NCI-H1105 (cell line): ENCODE measurements at regions not wholly inside any gene's neighbourhood (a gene's known extent, or its start where the extent isn't known, plus 50 kb on each side); places are given as distances from the start of the nearest gene placed in this dataset.
A peak's percentile ranks its signal among the peaks of the same experiment; 100 is the strongest.
"Not testable (repeated sequence)": the region's sequence is repeated elsewhere in the genome, so short reads cannot be mapped to it uniquely, and the experiment has no call there.

Experiments used
- DNase-seq: peaks from one replicate; lab custom pipeline; 2025; lab: John Stamatoyannopoulos, UW

GRCh38 chr13:76620036-76620435, 266.2 kb downstream of the KCTD12 start:
- DNase-seq, result no peak

DNA sequence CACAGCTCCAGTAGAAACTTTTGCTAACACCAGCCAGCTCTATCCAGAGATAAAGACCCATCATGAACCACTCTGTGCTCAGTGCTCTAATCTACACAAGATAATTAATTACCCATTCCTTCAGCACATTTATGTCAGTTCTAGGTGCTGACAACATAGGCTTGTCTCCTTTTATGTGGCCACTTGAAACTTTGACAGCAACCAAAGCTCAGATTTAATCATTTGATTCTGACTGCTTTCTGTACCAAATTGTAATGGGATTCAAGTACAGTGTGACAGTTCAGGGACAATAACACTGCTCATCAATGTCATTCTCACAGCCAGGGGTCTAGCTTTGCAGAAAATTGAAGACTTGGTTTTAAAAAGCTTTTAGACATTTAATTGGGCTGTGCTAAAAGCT, 266.6 kb downstream of the KCTD12 start:
- DNase-seq, result no peak

DNA sequence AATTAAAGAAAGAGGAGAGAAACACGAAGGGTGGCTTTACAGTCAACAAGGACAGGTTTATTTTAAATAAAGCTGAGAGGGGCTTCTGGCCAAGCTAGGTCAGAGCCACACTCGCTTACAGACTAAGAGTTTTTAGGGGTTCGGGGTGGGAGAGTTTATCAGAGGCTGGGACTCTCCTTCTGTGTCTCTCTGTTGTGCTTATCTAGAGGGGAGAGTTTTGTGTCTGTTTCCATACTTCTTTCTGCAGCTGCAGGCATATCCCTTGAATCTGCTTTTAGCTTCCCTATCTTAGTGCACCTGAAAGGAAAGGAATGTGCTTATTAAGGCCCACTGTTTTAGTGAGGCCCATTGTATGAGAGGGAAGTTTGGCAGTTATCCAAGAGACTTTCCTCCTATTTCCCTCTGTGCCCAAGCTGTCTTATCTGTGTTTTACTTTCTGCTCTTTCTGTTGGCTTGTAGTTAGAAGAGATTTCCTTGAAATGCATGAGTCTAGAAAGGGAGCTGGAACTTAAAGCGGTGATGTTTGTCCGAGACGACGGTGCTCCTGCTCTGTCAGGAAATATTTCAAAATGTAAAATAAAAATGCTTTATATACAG, 275.3 kb downstream of the KCTD12 start:
- DNase-seq, result peak; percentile 4

GRCh38 chr13:76609643-76610042, 276.6 kb downstream of the KCTD12 start:
- DNase-seq, result no peak

- no peak for DNase-seq
Observed at GRCh38 chr13:76607866-76608265, 278.3 kb downstream of the KCTD12 start.

DNA sequence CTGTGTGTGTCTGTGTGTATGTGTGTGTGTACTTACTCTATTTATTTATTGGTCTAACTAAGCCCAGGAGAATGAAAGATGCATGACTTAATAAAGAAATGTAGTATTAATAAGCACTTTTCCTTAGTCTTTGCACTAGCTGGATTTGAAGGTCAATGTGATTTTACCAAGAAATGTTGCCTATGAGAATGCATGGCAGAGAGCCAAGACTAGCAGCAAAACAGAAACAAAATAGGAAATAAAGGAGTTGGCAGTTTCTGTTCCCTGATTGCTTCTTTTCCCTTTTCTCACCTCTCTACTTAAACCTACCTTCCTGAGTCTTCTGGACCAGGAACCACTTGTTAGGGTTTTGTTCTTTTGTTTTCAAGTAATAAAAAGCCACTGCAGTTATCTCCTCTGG, 286.1 kb downstream of the KCTD12 start:
- DNase-seq, result no peak

DNA sequence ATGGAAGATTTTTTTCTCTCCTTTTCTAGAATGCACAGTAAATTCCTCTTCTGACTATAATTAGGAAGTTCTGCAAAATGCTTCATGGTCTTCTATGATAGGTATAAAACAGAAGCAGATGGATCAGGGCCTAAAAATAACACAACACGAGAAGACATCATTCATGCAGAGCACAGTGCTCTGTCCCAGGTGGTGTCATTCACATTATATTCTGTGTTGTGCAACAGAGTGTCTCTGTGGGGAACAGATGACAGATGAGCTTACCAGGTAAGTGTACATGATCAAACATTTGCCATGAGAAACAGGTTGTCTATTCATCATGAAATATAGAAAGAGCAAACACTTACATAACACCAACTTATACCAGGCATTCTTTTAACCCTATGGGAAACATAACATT, 288.3 kb downstream of the KCTD12 start:
- DNase-seq, result no peak

- DNase-seq, result no peak
Observed at GRCh38 chr13:76596216-76596615, 290.0 kb downstream of the KCTD12 start.

GRCh38 chr13:76594435-76594834, 291.8 kb downstream of the KCTD12 start:
- no peak for DNase-seq

- no peak for DNase-seq
Observed at GRCh38 chr13:76586842-76587241, 299.4 kb downstream of the KCTD12 start.

DNA sequence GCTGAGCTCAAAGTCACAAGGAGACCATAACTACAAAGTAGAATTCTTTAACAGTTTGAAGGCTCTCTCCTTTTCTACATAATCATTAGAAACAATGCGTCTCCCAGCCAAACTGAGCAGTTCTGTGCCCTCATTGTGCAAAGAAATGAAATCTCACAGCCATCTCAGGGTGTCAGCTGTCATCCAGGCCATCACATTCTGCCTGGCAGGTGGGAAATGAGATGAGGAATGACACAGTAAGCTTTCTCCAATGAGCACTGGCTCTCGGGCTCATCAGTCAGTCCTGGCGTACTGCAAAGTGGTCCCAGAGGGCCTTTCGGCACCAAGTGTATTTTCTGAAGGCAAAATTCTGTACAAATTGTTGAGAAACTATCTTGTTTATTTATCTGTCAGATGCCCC, 306.5 kb downstream of the KCTD12 start:
- DNase-seq, result no peak

GRCh38 chr13:76575634-76576033, 310.6 kb downstream of the KCTD12 start:
- DNase-seq, result not testable (repeated sequence)

DNA sequence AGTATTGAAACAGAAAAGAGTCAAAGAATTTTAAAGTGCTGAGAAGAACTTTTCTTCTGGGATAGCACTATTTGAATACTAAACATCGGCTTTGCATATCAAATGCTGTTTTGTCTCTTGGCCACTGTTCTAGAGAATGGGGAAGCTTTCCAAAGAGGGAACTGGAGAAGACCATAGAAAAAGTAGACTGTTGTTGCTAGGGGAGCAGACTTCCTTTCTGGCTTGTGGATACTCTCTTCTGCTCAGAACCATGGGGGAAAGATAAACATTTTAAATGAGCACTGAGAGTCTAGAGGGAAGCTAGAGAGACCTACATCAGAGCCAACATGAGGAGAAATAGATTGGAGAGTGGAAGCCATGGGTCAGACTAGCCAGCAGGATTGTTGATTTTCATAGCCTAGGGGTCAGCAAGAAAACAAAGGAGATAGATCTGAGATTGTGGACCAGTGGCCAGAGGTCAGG, 315.7 kb downstream of the KCTD12 start:
- no peak for DNase-seq

DNA sequence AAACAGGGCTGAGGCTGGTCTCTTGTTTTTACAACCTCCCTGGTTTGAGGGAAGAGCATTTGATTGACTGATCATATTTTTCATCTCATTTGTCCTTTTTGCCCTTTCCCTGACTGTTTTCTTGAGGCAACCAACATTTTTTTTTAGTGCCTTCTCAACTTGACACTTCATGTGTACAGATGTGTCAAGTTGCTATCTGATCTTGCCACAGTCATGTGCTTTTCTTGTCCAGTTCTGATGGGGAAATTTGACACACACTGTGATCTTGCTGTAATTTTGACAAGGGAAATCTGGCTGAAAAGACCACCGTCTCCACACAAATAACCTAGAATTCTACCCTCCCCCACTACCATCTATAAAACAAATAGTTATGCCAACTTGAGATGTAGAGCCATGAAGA, 329.6 kb downstream of the KCTD12 start:
- no peak for DNase-seq

DNA sequence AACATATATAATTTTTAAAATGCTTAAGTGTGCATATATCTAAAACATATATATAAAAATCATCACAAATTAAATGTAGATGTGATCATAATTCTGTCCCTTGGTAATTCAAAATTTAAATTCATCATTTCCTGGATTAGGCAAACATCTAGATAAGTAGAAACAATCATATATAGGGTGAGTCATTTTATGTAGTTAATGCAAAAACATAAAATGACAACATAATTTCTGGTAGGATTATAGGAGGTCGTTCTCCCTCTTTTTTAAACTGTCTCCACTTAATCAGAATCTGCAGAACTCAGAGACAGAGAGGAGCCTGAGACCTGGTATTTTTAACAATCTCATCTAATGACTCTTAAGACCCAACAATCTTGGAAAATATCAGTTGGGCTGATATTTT, 333.4 kb downstream of the KCTD12 start:
- DNase-seq, result no peak

GRCh38 chr13:76552041-76552772, 334.0 kb downstream of the KCTD12 start:
- DNase-seq, result no peak

DNA sequence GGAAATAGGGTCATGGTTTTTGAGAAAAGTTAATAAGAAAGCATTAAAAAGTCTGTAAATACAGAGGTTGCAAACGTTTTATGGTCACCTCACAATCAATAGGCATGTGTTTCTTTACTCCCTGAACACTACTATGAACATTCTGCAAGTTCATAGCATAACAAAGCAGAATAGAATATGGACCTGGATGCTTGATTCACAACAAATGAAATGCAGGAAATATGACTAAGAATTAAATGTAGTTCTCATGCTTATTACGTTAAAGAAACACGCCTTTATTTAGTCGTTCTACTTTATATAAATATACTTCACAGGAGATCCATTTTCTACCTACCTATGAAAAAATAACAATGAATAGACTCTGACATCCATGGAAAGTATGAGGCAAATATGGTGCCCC, 344.0 kb downstream of the KCTD12 start:
- DNase-seq, result no peak

GRCh38 chr13:76538004-76538403, 348.2 kb downstream of the KCTD12 start:
- DNase-seq, result no peak

DNA sequence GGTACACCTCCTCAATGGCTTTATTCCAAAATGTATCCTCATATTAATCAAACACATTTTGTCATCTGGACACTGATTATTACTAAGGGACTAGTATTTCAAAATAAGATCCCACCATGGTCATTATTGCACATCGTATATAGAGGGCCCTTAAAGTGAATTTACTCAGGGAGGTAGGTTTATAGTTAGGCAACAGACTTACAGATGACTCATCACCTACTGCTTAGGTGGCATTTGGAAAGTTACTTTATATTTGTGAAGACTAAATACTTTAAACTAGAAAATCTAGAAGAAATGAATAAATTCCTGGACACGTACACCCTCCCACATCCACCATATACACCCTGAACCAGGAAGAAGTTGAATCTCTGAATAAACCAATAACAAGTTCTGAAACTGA, 353.0 kb downstream of the KCTD12 start:
- no peak for DNase-seq

GRCh38 chr13:76527041-76527440, 359.2 kb downstream of the KCTD12 start:
- no peak for DNase-seq

- DNase-seq, result no peak
Observed at GRCh38 chr13:76523740-76524340, 362.4 kb downstream of the KCTD12 start.

DNA sequence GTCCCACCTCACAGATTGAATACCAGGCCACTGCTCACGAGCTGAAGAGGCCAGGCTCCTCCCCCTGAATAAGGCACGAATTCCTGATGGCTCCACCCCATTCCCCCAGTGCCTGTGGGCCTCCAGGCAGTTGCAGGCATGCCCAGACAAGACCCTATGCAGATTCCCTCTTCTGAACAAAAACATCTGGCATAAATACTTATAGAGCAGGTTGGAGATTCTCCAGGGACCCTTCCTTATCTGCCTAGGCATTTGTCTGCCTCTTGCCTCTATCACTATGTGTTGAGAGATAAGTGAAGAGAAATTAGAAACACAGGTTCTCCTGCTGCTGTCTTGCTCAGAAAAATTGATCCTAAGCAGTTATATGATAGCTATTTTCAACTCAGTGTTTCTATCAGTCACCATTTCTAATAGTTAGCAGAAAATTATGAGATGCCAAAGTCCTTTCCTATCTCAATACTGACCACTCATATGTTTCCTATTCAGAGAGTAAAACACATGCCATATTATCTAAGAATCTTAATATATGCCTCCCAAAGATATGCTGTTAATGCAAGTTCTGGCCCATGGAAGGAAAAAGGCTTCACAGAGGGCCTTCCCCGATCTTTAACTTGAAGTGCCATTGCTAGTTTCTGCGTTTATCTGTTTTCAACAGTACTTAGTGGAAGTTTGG, 364.0 kb downstream of the KCTD12 start:
- DNase-seq, result no peak

- no peak for DNase-seq
Observed at GRCh38 chr13:76519685-76520084, 366.5 kb downstream of the KCTD12 start.
